H1 (cell line): ENCODE measurements at regions not wholly inside any gene's neighbourhood (a gene's known extent, or its start where the extent isn't known, plus 50 kb on each side); places are given as distances from the start of the nearest gene placed in this dataset.

Experiments used
- CTCF ChIA-PET: fragments of 300-600 bp; sonication (Branson Sonifier 250); formaldehyde crosslinking; loops from one replicate; lab custom pipeline; 2021; ENCODE audit not compliant: partially characterized antibody; lab: Charles Lee
- POLR2A ChIA-PET: fragments of 300-600 bp; sonication (Branson Sonifier 250); formaldehyde crosslinking; loops from one replicate; lab custom pipeline; 2021; ENCODE audit warnings: inconsistent platforms; ENCODE audit not compliant: partially characterized antibody; lab: Charles Lee
- DNase-seq, 2 experiments: peaks; one replicate each; pipeline versions ENCODE4 v3.0.0 to v3.0.0-alpha.2; 2010 to 2022; ENCODE audit warnings: low spot score in 2 of 2, low read depth in 1 of 2, mixed read lengths in 1 of 2
- FAIRE-seq: peaks from 2 replicates; lab custom pipeline; 2011; peaks lifted over from hg19 to GRCh38; lab: Jason Lieb, UNC
- H2AFZ ChIP-seq: 2 replicates; pipeline ENCODE4 v1.8.1; 2012; ENCODE audit warnings: low read length, inconsistent platforms
- H2AK5ac ChIP-seq: 2 replicates; pipeline ENCODE4 v1.6.1; 2013; ENCODE audit warnings: low read depth, low read length
- H2BK120ac ChIP-seq: replicated peaks from 2 replicates; pipeline ENCODE3; 2013; ENCODE audit warnings: low read depth, low read length, inconsistent platforms
- H2BK12ac ChIP-seq: 2 replicates; pipeline ENCODE4 v1.6.1; 2013; ENCODE audit warnings: low read depth, low read length
- H2BK15ac ChIP-seq: 2 replicates; pipeline ENCODE4 v1.6.1; 2013; ENCODE audit warnings: low read length
- H2BK20ac ChIP-seq: 2 replicates; pipeline ENCODE4 v1.6.1; 2013; ENCODE audit warnings: low read length
- H2BK5ac ChIP-seq: 2 replicates; pipeline ENCODE4 v1.6.1; 2013; ENCODE audit warnings: low read depth, low read length
- H3K14ac ChIP-seq: 2 replicates; pipeline ENCODE4 v1.6.1; 2013; ENCODE audit warnings: inconsistent platforms; ENCODE audit not compliant: insufficient read length
- H3K18ac ChIP-seq: 2 replicates; pipeline ENCODE4 v1.6.1; 2013; ENCODE audit warnings: low read length; ENCODE audit errors: extremely low read depth
- H3K23ac ChIP-seq: 2 replicates; pipeline ENCODE4 v1.6.1; 2013; ENCODE audit warnings: inconsistent platforms; ENCODE audit not compliant: insufficient read length
- H3K23me2 ChIP-seq: 2 replicates; pipeline ENCODE4 v1.6.1; 2013; ENCODE audit warnings: low read depth, low read length
- H3K27ac ChIP-seq: 2 replicates; pipeline ENCODE4 v1.6.1; 2011; ENCODE audit warnings: low read depth, low read length, inconsistent platforms
- H3K27me3 ChIP-seq, 4 experiments: replicated peaks in 1 of 4; 1 replicate in 1 of 4; 2 replicates in 3 of 4; pipeline versions ENCODE4 v1.6.1 to v1.8.1; 2011 to 2013; ENCODE audit warnings: low read length in 3 of 4, mild to moderate bottlenecking in 3 of 4, inconsistent platforms in 2 of 4, mixed read lengths in 2 of 4, moderate library complexity in 1 of 4; ENCODE audit not compliant: control insufficient read depth in 3 of 4, insufficient read depth in 3 of 4; ENCODE audit errors: extremely low read depth in 1 of 4
- H3K36me3 ChIP-seq, 4 experiments: 2 replicates each; pipeline versions ENCODE4 v1.6.1 to v1.8.1; 2011 to 2013; ENCODE audit warnings: mild to moderate bottlenecking in 4 of 4, low read length in 3 of 4, moderate library complexity in 2 of 4, control low read depth in 1 of 4, inconsistent platforms in 1 of 4; ENCODE audit not compliant: insufficient read depth in 4 of 4, control insufficient read depth in 2 of 4
- H3K4ac ChIP-seq: replicated peaks from 2 replicates; pipeline ENCODE3; 2013; ENCODE audit warnings: low read length, low read depth, mixed read lengths, inconsistent platforms; ENCODE audit not compliant: insufficient read length
- H3K4me1 ChIP-seq, 4 experiments: replicated peaks in 1 of 4; 1 replicate in 1 of 4; 2 replicates in 3 of 4; pipeline versions ENCODE4 v1.6.1 to v1.8.1; 2011 to 2013; ENCODE audit warnings: low read length in 3 of 4, inconsistent platforms in 2 of 4, mixed read lengths in 1 of 4; ENCODE audit not compliant: insufficient read depth in 4 of 4, control insufficient read depth in 3 of 4
- H3K4me2 ChIP-seq, 2 experiments: 2 replicates each; pipeline versions ENCODE4 v1.6.1 to v1.8.1; 2011 to 2013; ENCODE audit warnings: low read depth in 2 of 2, low read length in 2 of 2, control low read depth in 1 of 2, inconsistent platforms in 1 of 2, mild to moderate bottlenecking in 1 of 2; ENCODE audit not compliant: insufficient read depth in 1 of 2
- H3K4me3 ChIP-seq, 4 experiments: fragments of 200-600, 300-600 bp in 1 of 4; sonication (generic), shearing (Covaris generic), sonication (Bioruptor Twin) in 1 of 4; 2 replicates each; pipeline versions ENCODE4 v1.5.1 to v1.8.1; 2011 to 2016; ENCODE audit warnings: low read length in 4 of 4, low read depth in 3 of 4, control low read depth in 2 of 4, inconsistent platforms in 2 of 4, mild to moderate bottlenecking in 2 of 4, mixed read lengths in 1 of 4, moderate library complexity in 1 of 4; ENCODE audit not compliant: insufficient read depth in 2 of 4; ENCODE audit errors: extremely low read depth in 1 of 4
- H3K56ac ChIP-seq: replicated peaks from 2 replicates; pipeline ENCODE3; 2013; ENCODE audit warnings: low read depth, mild to moderate bottlenecking, mixed read lengths, low read length, inconsistent platforms; ENCODE audit not compliant: insufficient read length
- H3K79me1 ChIP-seq: 2 replicates; pipeline ENCODE4 v1.6.1; 2013; ENCODE audit warnings: low read depth, low read length, control low read depth
- H3K79me2 ChIP-seq, 2 experiments: 2 replicates each; pipeline versions ENCODE4 v1.6.1 to v1.8.1; 2012 to 2013; ENCODE audit warnings: low read length in 2 of 2, mild to moderate bottlenecking in 2 of 2, inconsistent platforms in 1 of 2; ENCODE audit not compliant: insufficient read depth in 2 of 2, control insufficient read depth in 1 of 2
- H3K9ac ChIP-seq, 4 experiments: replicated peaks in 1 of 4; 1 replicate in 1 of 4; 2 replicates in 3 of 4; pipeline versions ENCODE4 v1.6.1 to v1.8.1; 2011 to 2013; ENCODE audit warnings: low read depth in 3 of 4, low read length in 3 of 4, control low read depth in 2 of 4, mild to moderate bottlenecking in 2 of 4, moderate library complexity in 2 of 4, inconsistent platforms in 1 of 4; ENCODE audit errors: extremely low read depth in 1 of 4
- H3K9me3 ChIP-seq, 2 experiments: 2 replicates each; pipeline versions ENCODE4 v1.6.1 to v1.8.1; 2012 to 2013; ENCODE audit warnings: mild to moderate bottlenecking in 2 of 2, moderate library complexity in 2 of 2, control low read depth in 1 of 2, inconsistent platforms in 1 of 2, low read depth in 1 of 2, low read length in 1 of 2, mixed read lengths in 1 of 2; ENCODE audit not compliant: insufficient read depth in 2 of 2
- H4K20me1 ChIP-seq, 2 experiments: replicated peaks in 1 of 2; 2 replicates each; pipeline versions ENCODE3 to v1.8.1; 2011 to 2013; ENCODE audit warnings: inconsistent platforms in 2 of 2, low read length in 2 of 2, mild to moderate bottlenecking in 1 of 2; ENCODE audit not compliant: insufficient read depth in 2 of 2, control insufficient read depth in 1 of 2
- H4K5ac ChIP-seq: 2 replicates; pipeline ENCODE4 v1.6.1; 2013; ENCODE audit warnings: low read length, low read depth, mixed read lengths, inconsistent platforms; ENCODE audit not compliant: insufficient read length
- H4K8ac ChIP-seq: 2 replicates; pipeline ENCODE4 v1.8.0; 2013; ENCODE audit warnings: mild to moderate bottlenecking, moderate library complexity, low read length, inconsistent platforms; ENCODE audit not compliant: insufficient read depth; ENCODE audit errors: extremely low read depth
- H4K91ac ChIP-seq: replicated peaks from 2 replicates; pipeline ENCODE3; 2013; ENCODE audit warnings: low read length, mixed read lengths, inconsistent platforms; ENCODE audit not compliant: insufficient read length
- CEBPB ChIP-seq: IDR thresholded peaks from 2 replicates; pipeline ENCODE4 v1.6.1; 2012; ENCODE audit warnings: low read depth, low read length
- KDM1A ChIP-seq: fragments of 200-600, 300-600 bp; sonication (generic); IDR thresholded peaks from 2 replicates; pipeline ENCODE4 v1.7.1; 2016; ENCODE audit warnings: mild to moderate bottlenecking, low read length, borderline replicate concordance
- SUZ12 ChIP-seq: fragments of 200-600 bp; sonication (generic); IDR thresholded peaks from 2 replicates; pipeline ENCODE4 v1.6.1; 2012; ENCODE audit warnings: mild to moderate bottlenecking, inconsistent platforms, low read length, moderate library complexity, mixed read lengths
- WGBS, 2 experiments: shearing (Covaris generic) in 1 of 2; methylation state at CpG; one replicate each; pipeline versions ENCODE4 v1.1.6 to v1.1.7; 2013 to 2015; ENCODE audit warnings: low lambda C conversion rate in 2 of 2, mixed read lengths in 2 of 2, inconsistent platforms in 1 of 2, low coverage in 1 of 2, missing lambda C conversion rate in 1 of 2; ENCODE audit not compliant: insufficient replicate concordance in 2 of 2, insufficient coverage in 1 of 2, insufficient read length in 1 of 2; ENCODE audit errors: extremely low coverage in 1 of 2, missing lambda C conversion rate in 1 of 2; 5-methylcytosine and 5-hydroxymethylcytosine counted together

DNA sequence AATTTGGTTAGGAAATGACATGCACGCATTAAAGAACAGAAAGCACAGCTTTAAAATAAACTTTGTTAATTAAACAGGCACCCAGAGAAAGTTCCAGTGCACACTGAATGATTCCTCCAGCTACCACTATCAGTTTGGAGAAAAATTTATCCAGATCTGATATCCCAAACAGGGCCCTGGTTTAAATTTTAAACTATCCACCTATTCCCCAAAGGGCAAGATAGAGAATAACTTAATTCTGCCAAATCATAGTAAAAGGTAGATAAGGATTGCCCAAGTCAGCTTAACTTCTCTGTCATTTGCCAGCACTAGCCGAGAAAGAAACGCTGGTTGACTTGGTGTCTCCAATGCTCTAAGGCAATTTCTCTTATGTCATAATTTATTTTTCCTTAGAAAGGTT, 321.9 kb upstream of the PKDCC start:
- WGBS, 2 experiments, result 85% methylated on average over 3 of the region's 3 CpGs; no CpG with 5 or more reads in 1 of the 2 experiments
- Histone ChIP-seq H3K27ac (no peak overlapping the region), H3K23me2 (no peaks in the 10 kb centered on the region; the same call in 1 of the 2 replicates), H3K79me1 (no peaks in the 10 kb centered on the region), H2BK20ac (no peak overlapping the region), H3K9ac (no peak overlapping the region), H2BK120ac (no peak overlapping the region), H3K27me3 (no peaks in the 10 kb centered on the region), H3K4me3 (no peak overlapping the region), H2AFZ (no peak overlapping the region), H2BK12ac (no peak overlapping the region), H2BK15ac (no peak overlapping the region), H3K9me3 (no peaks in the 10 kb centered on the region), H3K36me3 (no peaks in the 10 kb centered on the region), H3K14ac (no peak overlapping the region), H4K5ac (no peak overlapping the region), H4K8ac (no peak overlapping the region), H3K56ac (no peak overlapping the region), H3K4me1 (peaks cover 0 to 6% (median 0%) of the 10 kb centered on the region in 4 experiments; a peak in 1 of 7 replicates), H4K20me1 (no peaks in the 10 kb centered on the region), H2AK5ac (no peak overlapping the region), H3K79me2 (no peaks in the 10 kb centered on the region), H4K91ac (no peak overlapping the region), H3K18ac (no peak overlapping the region), H3K4ac (no peak overlapping the region), H2BK5ac (no peak overlapping the region), H3K23ac (no peak overlapping the region), H3K4me2 (no peak overlapping the region)
- DNase-seq (no peak), FAIRE-seq (no peak)
- TF ChIP-seq KDM1A, result no peak
- no peak for TF ChIP-seq SUZ12
- no peak for TF ChIP-seq CEBPB
- ChIA-PET CTCF (no interaction called here), POLR2A (no interaction called here)
